Hepatocyte (in vitro differentiated cells): ENCODE measurements at regions not wholly inside any gene's neighbourhood (a gene's known extent, or its start where the extent isn't known, plus 50 kb on each side); places are given as distances from the start of the nearest gene placed in this dataset.
A peak's percentile ranks its signal among the peaks of the same experiment; 100 is the strongest.

Experiments used
- DNase-seq: peaks from one replicate; pipeline ENCODE4 v3.0.0-alpha.2; 2016; ENCODE audit warnings: low spot score
- H2AFZ ChIP-seq: fragments of 200-600 bp; sonication (generic); 2 replicates; pipeline ENCODE4 v1.6.0; 2016; ENCODE audit warnings: antibody characterized with exemption, mild to moderate bottlenecking
- H3K27ac ChIP-seq: fragments of 200-600 bp; sonication (generic); 2 replicates; pipeline ENCODE4 v1.5.1; 2016; ENCODE audit warnings: mild to moderate bottlenecking
- H3K27me3 ChIP-seq: fragments of 200-600 bp; sonication (generic); 2 replicates; pipeline ENCODE4 v1.6.1; 2016
- H3K36me3 ChIP-seq: fragments of 200-600 bp; sonication (generic); replicated peaks from 2 replicates; pipeline ENCODE4 v1.5.1; 2016; ENCODE audit warnings: low read depth; ENCODE audit not compliant: insufficient read depth
- H3K4me1 ChIP-seq: fragments of 200-600 bp; sonication (generic); 2 replicates; pipeline ENCODE4 v1.5.1; 2016; ENCODE audit warnings: mild to moderate bottlenecking, moderate library complexity; ENCODE audit not compliant: insufficient read depth
- H3K4me2 ChIP-seq: fragments of 200-600 bp; sonication (generic); 2 replicates; pipeline ENCODE4 v1.6.0; 2016
- H3K4me3 ChIP-seq: fragments of 200-600 bp; sonication (generic); 2 replicates; pipeline ENCODE4 v1.5.1; 2016; ENCODE audit warnings: mild to moderate bottlenecking
- H3K79me2 ChIP-seq: fragments of 200-600 bp; sonication (generic); 2 replicates; pipeline ENCODE4 v1.6.0; 2017; ENCODE audit warnings: mild to moderate bottlenecking
- H3K9me2 ChIP-seq: fragments of 200-600 bp; sonication (generic); replicated peaks from 2 replicates; pipeline ENCODE4 v1.6.0; 2017; ENCODE audit warnings: mild to moderate bottlenecking; ENCODE audit not compliant: insufficient read depth
- H3K9me3 ChIP-seq: fragments of 200-600 bp; sonication (generic); 2 replicates; pipeline ENCODE4 v1.5.1; 2016; ENCODE audit warnings: low read depth, mild to moderate bottlenecking
- H4K20me1 ChIP-seq: fragments of 200-600 bp; sonication (generic); 2 replicates; pipeline ENCODE4 v1.6.0; 2016; ENCODE audit warnings: mild to moderate bottlenecking; ENCODE audit not compliant: insufficient read depth, poor library complexity, severe bottlenecking
- CTCF ChIP-seq: fragments of 200-600 bp; sonication (generic); IDR thresholded peaks from 2 replicates; pipeline ENCODE4 v1.5.1; 2016; ENCODE audit warnings: antibody characterized with exemption, mild to moderate bottlenecking; ENCODE audit not compliant: poor library complexity
- EZH2 ChIP-seq: fragments of 200-600 bp; sonication (generic); IDR thresholded peaks from 2 replicates; pipeline ENCODE4 v1.6.1; 2016; ENCODE audit warnings: antibody characterized with exemption, mild to moderate bottlenecking, borderline replicate concordance
- EZH2phosphoT487 ChIP-seq: fragments of 200-600 bp; sonication (generic); IDR thresholded peaks from one replicate; pipeline ENCODE4 v1.6.1; 2018; ENCODE audit warnings: antibody characterized with exemption, mild to moderate bottlenecking, low read depth, moderate library complexity; ENCODE audit not compliant: unreplicated experiment, severe bottlenecking
- WGBS: methylation state at CpG from one replicate; pipeline ENCODE4 v1.1.6; 2016; ENCODE audit warnings: low lambda C conversion rate; ENCODE audit errors: missing lambda C conversion rate; 5-methylcytosine and 5-hydroxymethylcytosine counted together

GRCh38 chr9:91087462-91087759 is 274.3 kb downstream of the AUH start:
- H3K27ac ChIP-seq: no peak overlapping the region
- TF ChIP-seq EZH2phosphoT487 (no peak), CTCF (no peak), EZH2 (no peak)
- H3K4me2 ChIP-seq: no peak overlapping the region
- H3K79me2 ChIP-seq: no peaks in the 10 kb centered on the region
- H3K36me3 ChIP-seq: no peaks in the 10 kb centered on the region
- H3K4me3 ChIP-seq: no peak overlapping the region
- DNase-seq: no peak
- H3K9me3 ChIP-seq: no peaks in the 10 kb centered on the region
- no peaks in the 10 kb centered on the region for H3K27me3 ChIP-seq
- H3K4me1 ChIP-seq: no peaks in the 10 kb centered on the region
- H3K9me2 ChIP-seq: no peaks in the 10 kb centered on the region
- no peak overlapping the region for H2AFZ ChIP-seq
- H4K20me1 ChIP-seq: no peaks in the 10 kb centered on the region

- Histone ChIP-seq H3K36me3 (no peaks in the 10 kb centered on the region), H3K9me2 (no peaks in the 10 kb centered on the region), H3K27ac (no peak overlapping the region), H3K9me3 (no peaks in the 10 kb centered on the region), H2AFZ (no peak overlapping the region), H3K27me3 (no peaks in the 10 kb centered on the region), H3K79me2 (no peaks in the 10 kb centered on the region), H3K4me1 (no peaks in the 10 kb centered on the region), H3K4me3 (no peak overlapping the region), H3K4me2 (no peak overlapping the region), H4K20me1 (no peaks in the 10 kb centered on the region)
- WGBS: 35% methylated on average over 6 of the region's 6 CpGs
- TF ChIP-seq EZH2 (no peak), CTCF (peak; percentile 46), EZH2phosphoT487 (no peak)
- peak; percentile 56 for DNase-seq
Observed at GRCh38 chr9:91089405-91090129, 272.2 kb downstream of the AUH start.

- no peaks in the 10 kb centered on the region for H3K27me3 ChIP-seq
- H3K79me2 ChIP-seq: no peaks in the 10 kb centered on the region
- H3K27ac ChIP-seq: no peak overlapping the region
- no peak for TF ChIP-seq CTCF
- TF ChIP-seq EZH2phosphoT487: no peak
- TF ChIP-seq EZH2: no peak
- no peak overlapping the region for H3K4me2 ChIP-seq
- H3K4me1 ChIP-seq: no peaks in the 10 kb centered on the region
- no peaks in the 10 kb centered on the region for H4K20me1 ChIP-seq
- no peaks in the 10 kb centered on the region for H3K36me3 ChIP-seq
- H3K9me3 ChIP-seq: no peaks in the 10 kb centered on the region
- no peak overlapping the region for H3K4me3 ChIP-seq
- 79% methylated on average over 5 of the region's 5 CpGs for WGBS
- no peak for DNase-seq
- no peaks in the 10 kb centered on the region for H3K9me2 ChIP-seq
- no peak overlapping the region for H2AFZ ChIP-seq
Observed at GRCh38 chr9:91090130-91090410, 271.6 kb downstream of the AUH start.

- Histone ChIP-seq H3K79me2 (no peaks in the 10 kb centered on the region), H3K9me2 (no peaks in the 10 kb centered on the region), H2AFZ (no peak overlapping the region), H3K4me1 (no peaks in the 10 kb centered on the region), H3K27me3 (no peaks in the 10 kb centered on the region), H4K20me1 (no peaks in the 10 kb centered on the region), H3K4me2 (no peak overlapping the region), H3K9me3 (no peaks in the 10 kb centered on the region), H3K4me3 (no peak overlapping the region), H3K36me3 (no peaks in the 10 kb centered on the region), H3K27ac (no peak overlapping the region)
- no peak for DNase-seq
- 100% methylated on average over 1 of the region's 1 CpG for WGBS
- TF ChIP-seq EZH2 (no peak), EZH2phosphoT487 (no peak), CTCF (no peak)
Observed at GRCh38 chr9:91092214-91092613, 269.5 kb downstream of the AUH start.
